ENCODE measurements at regions not wholly inside any gene's neighbourhood (a gene's known extent, or its start where the extent isn't known, plus 50 kb on each side); places are given as distances from the start of the nearest gene placed in this dataset.

DNA sequence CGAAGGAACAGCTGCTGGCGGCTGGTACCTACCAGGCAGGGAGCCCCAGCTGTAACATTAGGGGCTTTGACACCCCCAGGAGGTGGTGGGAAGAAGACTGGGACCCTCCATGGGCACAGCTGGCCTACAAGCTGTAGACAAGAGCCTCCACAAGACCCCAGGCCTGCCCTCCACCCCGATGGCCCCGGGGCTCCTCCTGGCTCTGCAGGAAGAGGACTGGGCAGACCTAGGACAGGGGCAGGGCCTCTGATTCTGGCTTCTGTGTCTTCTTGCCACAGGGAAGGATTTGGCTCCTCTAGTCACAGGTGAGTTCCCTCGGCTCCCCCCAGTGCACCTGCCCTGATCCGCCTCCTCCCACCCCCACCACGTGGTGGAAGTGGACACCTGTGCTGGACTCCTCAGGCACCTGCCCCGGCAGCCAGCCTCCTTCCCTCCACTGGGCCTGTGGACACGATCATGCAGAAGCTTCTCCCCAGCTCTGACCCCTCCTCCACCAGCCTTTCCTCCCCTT is 53.4 kb upstream of the ODC1 start:
- TF ChIP-seq, protein P1, sequence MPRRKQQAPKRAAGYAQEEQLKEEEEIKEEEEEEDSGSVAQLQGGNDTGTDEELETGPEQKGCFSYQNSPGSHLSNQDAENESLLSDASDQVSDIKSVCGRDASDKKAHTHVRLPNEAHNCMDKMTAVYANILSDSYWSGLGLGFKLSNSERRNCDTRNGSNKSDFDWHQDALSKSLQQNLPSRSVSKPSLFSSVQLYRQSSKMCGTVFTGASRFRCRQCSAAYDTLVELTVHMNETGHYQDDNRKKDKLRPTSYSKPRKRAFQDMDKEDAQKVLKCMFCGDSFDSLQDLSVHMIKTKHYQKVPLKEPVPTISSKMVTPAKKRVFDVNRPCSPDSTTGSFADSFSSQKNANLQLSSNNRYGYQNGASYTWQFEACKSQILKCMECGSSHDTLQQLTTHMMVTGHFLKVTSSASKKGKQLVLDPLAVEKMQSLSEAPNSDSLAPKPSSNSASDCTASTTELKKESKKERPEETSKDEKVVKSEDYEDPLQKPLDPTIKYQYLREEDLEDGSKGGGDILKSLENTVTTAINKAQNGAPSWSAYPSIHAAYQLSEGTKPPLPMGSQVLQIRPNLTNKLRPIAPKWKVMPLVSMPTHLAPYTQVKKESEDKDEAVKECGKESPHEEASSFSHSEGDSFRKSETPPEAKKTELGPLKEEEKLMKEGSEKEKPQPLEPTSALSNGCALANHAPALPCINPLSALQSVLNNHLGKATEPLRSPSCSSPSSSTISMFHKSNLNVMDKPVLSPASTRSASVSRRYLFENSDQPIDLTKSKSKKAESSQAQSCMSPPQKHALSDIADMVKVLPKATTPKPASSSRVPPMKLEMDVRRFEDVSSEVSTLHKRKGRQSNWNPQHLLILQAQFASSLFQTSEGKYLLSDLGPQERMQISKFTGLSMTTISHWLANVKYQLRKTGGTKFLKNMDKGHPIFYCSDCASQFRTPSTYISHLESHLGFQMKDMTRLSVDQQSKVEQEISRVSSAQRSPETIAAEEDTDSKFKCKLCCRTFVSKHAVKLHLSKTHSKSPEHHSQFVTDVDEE (CRISPR knock-in tag; IDR thresholded peaks at IDR 0.05), result no peak
- TF ChIP-seq, protein P2, sequence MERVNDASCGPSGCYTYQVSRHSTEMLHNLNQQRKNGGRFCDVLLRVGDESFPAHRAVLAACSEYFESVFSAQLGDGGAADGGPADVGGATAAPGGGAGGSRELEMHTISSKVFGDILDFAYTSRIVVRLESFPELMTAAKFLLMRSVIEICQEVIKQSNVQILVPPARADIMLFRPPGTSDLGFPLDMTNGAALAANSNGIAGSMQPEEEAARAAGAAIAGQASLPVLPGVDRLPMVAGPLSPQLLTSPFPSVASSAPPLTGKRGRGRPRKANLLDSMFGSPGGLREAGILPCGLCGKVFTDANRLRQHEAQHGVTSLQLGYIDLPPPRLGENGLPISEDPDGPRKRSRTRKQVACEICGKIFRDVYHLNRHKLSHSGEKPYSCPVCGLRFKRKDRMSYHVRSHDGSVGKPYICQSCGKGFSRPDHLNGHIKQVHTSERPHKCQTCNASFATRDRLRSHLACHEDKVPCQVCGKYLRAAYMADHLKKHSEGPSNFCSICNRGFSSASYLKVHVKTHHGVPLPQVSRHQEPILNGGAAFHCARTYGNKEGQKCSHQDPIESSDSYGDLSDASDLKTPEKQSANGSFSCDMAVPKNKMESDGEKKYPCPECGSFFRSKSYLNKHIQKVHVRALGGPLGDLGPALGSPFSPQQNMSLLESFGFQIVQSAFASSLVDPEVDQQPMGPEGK (CRISPR knock-in tag; IDR thresholded peaks at IDR 0.05; ENCODE audit: borderline replicate concordance), result no peak
- TF ChIP-seq ZNF70 (CRISPR knock-in tag; IDR thresholded peaks at IDR 0.05), result no peak
- TF ChIP-seq ZFP30 (CRISPR knock-in tag; IDR thresholded peaks at IDR 0.05), result no peak
